HG02973 (cell line): ENCODE measurements at regions not wholly inside any gene's neighbourhood (a gene's known extent, or its start where the extent isn't known, plus 50 kb on each side); places are given as distances from the start of the nearest gene placed in this dataset.
"Not testable (repeated sequence)": the region's sequence is repeated elsewhere in the genome, so short reads cannot be mapped to it uniquely, and the experiment has no call there.

ENCODE experiments used
- ATAC-seq: cut with Tn5 transposase; IDR thresholded peaks from one replicate; pipeline ENCODE4 v1.9.1; 2021; ENCODE audit warnings: moderate library complexity; ENCODE audit not compliant: unreplicated experiment

DNA sequence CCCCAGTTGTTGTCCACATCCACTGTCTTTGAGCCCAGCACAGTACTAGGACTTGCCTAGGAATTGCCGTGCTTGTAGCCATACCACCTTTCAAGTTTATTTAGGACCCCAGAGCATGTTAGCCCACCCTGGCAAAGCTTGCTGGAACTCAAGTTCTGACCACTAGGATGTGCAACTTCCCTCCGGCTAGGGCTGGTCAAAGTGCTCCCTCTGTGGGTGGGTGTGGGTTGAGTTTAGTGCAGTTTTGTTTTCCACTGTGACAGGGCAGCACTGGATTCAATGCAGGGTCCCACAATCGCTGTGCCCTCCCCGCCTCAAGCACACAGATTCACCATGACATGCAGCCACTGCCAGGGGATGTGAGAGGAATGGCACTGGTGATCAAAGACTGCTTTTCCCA is 96.0 kb downstream of the RASGEF1B start:
- ATAC-seq: no peak

DNA sequence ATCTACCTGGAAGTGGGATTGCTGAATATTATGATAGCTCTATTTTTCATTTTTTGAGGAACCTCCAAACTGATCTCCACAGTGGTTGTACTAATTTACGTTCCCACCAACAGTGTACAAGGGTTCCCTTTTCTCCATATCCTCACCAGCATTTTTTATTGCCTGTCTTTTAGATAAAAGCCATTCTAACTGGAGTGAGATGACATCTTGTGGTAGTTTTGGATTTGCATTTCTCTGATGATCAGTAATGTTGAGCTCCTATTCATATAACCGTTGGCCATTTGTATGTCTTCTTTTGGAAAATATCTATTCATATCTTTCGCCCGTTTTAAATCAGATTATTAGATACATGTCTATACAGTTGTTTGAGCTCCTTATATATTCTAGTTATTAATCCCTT is 101.8 kb downstream of the RASGEF1B start:
- no peak for ATAC-seq

DNA sequence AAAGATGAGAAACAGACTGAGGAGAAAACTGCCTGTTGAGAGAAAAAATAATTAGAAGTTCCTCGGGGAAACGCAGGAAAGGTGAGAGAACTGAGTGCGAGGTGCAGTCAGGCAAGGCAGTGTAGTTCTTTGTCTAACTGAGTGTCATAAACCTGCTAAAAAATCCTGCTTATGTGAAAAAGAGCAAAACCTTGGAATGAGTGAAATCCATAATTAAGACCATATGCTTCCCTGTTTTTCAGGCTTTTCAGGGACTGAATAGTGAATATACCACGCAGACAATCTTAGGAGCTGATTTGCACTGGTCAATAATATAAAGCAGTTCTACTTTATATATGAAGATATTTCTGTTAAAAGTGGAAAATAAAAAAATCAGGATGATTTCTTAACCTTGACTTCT is 104.9 kb downstream of the RASGEF1B start:
- no peak for ATAC-seq

DNA sequence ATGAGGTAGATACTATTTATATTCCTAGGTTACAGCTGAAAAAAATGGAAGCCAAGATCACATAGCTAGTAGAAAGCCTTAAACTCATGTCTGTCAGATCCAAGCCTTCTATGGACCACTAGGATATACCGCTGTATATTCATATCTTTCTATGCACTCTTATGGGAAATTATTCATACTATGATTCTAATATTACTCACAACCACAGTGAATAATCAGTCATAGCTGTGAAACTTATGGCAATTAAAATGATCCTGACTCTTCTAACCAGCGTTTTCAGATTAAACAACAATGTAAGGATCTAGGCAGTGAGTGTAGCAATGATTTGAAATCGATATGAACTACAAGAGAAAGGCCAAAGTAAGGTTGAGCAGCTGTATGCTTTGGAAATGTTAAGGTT is 111.0 kb downstream of the RASGEF1B start:
- no peak for ATAC-seq

DNA sequence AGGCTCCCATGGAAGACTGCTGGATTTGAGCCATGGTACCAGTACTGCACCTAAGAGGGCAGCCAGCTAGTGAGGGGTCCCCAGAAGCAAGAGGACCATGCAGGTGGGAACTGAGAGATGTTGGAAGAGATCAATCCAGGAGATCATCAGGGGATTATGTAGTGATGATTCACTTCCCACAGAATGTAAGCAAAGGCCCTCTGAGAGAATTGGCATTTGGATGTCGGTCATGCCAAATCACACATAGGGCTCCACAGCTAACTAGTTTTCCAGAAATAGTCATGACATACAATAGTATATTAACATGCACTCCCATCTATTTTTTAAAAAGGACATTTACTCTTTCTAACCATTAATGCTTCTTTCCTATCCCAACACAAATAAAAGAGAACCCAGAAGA is 112.5 kb downstream of the RASGEF1B start:
- ATAC-seq: no peak

DNA sequence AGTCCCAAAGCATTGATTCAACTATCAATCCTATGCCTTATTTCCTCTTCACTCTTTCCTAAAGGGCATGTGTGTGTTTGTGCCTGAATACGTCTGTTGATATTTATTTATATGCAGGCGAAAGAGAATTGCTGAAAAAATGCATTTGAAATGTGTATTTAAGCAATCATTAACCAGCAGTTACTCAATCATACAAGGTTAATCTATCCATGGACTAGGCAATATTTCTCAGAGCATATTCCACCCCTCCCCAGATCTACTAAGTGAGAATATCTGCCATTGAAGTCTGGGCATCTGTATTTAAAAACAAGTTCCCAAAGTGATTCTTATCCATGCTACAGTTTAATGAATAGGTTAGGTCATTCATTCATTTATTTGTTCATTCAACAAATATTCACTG is 113.6 kb downstream of the RASGEF1B start:
- no peak for ATAC-seq

GRCh38 chr4:81356621-81357020 is 115.1 kb downstream of the RASGEF1B start:
- ATAC-seq: no peak

- no peak for ATAC-seq
Observed at GRCh38 chr4:81355136-81355535, 116.6 kb downstream of the RASGEF1B start.

GRCh38 chr4:81353861-81354260 is 117.8 kb downstream of the RASGEF1B start:
- no peak for ATAC-seq

GRCh38 chr4:81352446-81352835 is 119.3 kb downstream of the RASGEF1B start:
- ATAC-seq: no peak

DNA sequence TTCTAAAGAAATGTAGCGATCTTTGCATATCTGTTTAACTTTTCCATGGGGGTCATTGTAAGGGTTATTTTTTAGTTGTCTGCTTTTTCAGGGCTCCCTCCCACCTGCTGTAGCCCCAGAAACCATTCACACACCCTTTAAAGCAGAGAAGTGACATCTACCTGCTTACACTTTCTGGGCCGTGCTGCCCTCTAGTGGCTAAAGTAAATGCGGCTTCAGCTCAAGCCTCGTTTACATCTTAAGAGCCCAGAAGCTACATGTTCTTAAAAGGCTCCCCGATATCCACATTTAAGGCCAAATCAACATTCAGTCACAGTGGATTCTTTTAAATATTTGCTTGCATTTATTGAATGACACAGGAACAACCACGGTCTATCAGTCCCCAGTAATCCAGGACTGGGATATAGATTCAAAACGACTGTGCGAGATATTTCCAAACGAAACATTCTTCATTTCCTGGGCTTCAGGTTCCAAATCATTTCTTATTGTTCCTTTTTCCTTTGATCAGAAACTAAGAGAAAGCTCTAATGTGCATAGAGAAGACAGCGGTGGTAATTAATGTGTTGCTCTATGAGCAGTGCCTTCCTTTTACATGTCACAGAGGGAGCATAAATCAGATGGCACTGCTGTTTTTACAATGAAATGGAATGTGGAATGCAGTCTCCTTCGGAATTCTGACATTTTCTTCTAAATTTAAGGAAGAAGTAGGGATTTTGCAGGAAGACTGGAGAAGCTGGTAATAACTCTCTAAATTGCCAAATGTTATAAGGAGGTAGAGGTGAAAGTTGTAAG is 119.9 kb downstream of the RASGEF1B start:
- peak; percentile 91 for ATAC-seq

GRCh38 chr4:81350040-81350439 is 121.7 kb downstream of the RASGEF1B start:
- no peak for ATAC-seq

- no peak for ATAC-seq
Observed at GRCh38 chr4:81348778-81349094, 123.0 kb downstream of the RASGEF1B start.

GRCh38 chr4:81348086-81348777 is 123.5 kb downstream of the RASGEF1B start:
- ATAC-seq: no peak

- no peak for ATAC-seq
Observed at GRCh38 chr4:81346719-81347118, 125.0 kb downstream of the RASGEF1B start.

DNA sequence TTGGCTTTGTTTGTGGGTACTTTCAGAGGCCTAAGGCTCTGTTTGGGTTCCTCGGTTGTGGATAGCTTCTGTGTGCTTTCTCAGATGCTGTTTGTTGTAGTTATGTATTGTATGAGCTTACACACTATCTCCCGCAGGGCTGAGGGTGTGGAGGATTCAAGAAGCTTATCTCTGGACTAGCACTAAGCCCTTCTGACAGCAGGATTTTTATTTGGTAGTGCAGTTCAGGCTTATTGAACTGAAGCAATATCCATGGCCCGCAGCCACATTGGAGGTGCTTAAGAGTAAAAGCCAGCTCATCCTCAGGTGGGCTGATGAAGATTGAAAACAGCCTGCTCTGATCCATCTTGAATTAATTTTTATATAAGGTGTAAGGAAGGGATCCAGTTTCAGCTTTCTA is 128.2 kb downstream of the RASGEF1B start:
- no peak for ATAC-seq

DNA sequence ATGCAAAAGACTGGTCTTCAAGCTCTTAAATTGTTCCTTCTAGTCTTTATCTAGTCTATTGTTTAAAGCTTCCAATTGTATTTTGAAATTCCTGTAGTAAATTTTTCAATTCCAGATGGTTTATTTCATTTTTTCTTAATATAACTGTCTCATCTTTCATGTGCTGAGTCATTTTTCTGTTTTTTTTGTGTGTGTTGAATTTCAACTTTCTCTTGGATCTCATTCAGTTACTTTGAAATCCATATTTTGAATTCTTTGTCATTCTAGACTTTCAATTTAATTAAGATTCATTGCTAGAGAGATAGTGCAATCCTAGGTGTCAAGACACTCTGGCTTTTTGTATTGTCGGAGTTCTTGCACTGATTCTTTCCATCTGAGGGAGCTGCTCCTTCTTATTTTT is 128.0 kb upstream of the PRKG2 start:
- no peak for ATAC-seq

GRCh38 chr4:81337211-81337610 is 122.2 kb upstream of the PRKG2 start:
- ATAC-seq: no peak

DNA sequence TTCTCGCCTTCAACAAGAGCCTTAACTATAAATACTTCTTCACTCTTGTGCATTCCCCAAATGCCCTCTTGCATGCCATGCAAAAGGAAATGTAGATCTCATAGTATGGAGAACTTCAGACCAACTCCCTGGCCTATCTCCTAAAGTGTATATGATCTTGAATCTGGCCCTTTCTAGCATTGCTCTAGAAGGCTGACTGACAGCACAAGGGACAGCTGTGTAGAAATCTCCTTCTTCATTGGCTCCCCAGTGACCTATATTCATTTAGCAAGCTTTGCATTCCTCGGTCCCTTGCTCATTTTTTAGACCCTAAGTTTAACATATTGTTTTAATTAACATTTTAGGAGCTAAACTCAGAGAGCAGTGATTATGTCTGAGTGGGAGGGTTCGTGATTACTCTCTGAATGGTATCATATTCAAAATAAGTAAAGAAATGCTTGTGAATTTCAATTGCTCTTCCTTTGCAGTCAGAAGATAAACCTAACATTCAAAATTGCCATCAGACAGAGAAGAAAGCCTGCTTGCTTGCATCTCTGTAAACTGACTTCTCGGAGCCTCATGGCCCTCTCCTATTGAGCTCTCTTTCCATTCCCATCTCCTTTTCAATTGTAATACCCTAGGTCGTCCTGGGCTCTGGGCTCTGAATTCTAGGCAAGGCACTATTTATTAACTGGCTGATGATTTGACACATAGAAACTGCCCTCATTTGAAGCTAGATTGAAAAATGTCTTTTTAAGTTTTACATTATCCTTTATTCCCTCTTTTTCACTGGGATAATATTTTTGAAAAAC is 120.3 kb upstream of the PRKG2 start:
- no peak for ATAC-seq

DNA sequence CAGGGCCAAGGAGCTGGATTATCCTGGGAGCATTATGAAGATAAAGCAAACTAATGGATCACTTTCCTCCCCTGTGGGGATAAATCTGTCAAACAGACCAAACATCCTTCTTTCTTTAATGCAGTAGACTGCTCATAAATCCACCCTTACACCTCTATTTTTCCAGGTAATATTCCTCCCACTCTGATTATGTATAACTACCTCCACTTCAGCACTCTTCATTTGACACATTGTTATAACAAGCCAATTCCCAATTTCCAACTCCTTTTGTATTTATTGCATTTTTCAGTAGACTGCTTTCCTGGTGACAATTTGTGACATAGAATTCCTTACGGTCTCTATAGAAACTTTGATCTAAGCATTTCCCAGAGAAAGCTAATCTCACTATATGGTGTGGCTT is 115.0 kb upstream of the PRKG2 start:
- ATAC-seq: no peak

GRCh38 chr4:81326581-81326980 is 111.6 kb upstream of the PRKG2 start:
- no peak for ATAC-seq

DNA sequence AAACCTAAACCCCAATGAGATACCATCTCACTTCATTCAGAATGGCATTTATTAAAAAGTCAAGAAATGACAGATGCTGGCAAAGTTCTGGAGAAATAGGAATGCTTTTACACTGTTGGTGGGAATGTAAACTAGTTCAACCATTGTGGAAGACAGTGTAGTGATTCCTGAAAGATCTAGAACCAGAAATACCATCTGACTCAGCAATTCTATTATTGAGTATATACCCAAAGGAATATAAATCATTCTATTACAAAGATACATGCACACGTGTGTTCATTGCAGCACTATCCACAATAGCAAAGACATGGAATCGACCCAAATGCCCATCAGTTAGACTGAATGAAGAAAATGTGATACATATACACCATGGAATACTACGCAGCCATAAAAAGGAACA is 109.6 kb upstream of the PRKG2 start:
- ATAC-seq: not testable (repeated sequence)
